Loucy (cell line): ENCODE measurements at regions not wholly inside any gene's neighbourhood (a gene's known extent, or its start where the extent isn't known, plus 50 kb on each side); places are given as distances from the start of the nearest gene placed in this dataset.

ENCODE experiments used
- H2AFZ ChIP-seq: fragments of 200-600 bp; sonication (generic); 2 replicates; pipeline ENCODE4 v1.6.0; 2016; ENCODE audit warnings: antibody characterized with exemption, mild to moderate bottlenecking, low read length, moderate library complexity
- H3F3A ChIP-seq: fragments of 200-600 bp; 2 replicates; pipeline ENCODE4 v1.6.0; 2016; ENCODE audit warnings: antibody characterized with exemption, low read depth, mild to moderate bottlenecking
- H3K27me3 ChIP-seq: fragments of 200-600 bp; sonication (generic); 2 replicates; pipeline ENCODE4 v1.6.1; 2014; ENCODE audit warnings: low read length, mild to moderate bottlenecking; ENCODE audit not compliant: insufficient read depth, poor library complexity, severe bottlenecking
- H3K36me3 ChIP-seq: fragments of 200-600 bp; sonication (generic); 2 replicates; pipeline ENCODE4 v1.6.1; 2016; ENCODE audit warnings: low read length; ENCODE audit not compliant: insufficient read depth
- H3K4me1 ChIP-seq: fragments of 200-600 bp; sonication (generic); 2 replicates; pipeline ENCODE4 v1.5.1; 2014; ENCODE audit warnings: low read length, mild to moderate bottlenecking; ENCODE audit not compliant: insufficient read depth, poor library complexity, severe bottlenecking
- H3K4me2 ChIP-seq: fragments of 200-600 bp; sonication (generic); 2 replicates; pipeline ENCODE4 v1.6.0; 2014; ENCODE audit warnings: antibody characterized with exemption, low read length, low read depth, mild to moderate bottlenecking; ENCODE audit not compliant: poor library complexity, severe bottlenecking
- H3K4me3 ChIP-seq: fragments of 200-600 bp; sonication (generic); 2 replicates; pipeline ENCODE4 v1.5.1; 2014; ENCODE audit warnings: low read length, mild to moderate bottlenecking, mixed read lengths; ENCODE audit not compliant: poor library complexity, severe bottlenecking
- H3K79me2 ChIP-seq: fragments of 200-600 bp; sonication (generic); 2 replicates; pipeline ENCODE4 v1.6.1; 2014; ENCODE audit warnings: low read length; ENCODE audit not compliant: insufficient read depth
- H3K9ac ChIP-seq: fragments of 200-600 bp; sonication (generic); 2 replicates; pipeline ENCODE4 v1.6.0; 2014; ENCODE audit warnings: mild to moderate bottlenecking, low read depth, low read length, moderate library complexity; ENCODE audit not compliant: poor library complexity, severe bottlenecking
- H3K9me2 ChIP-seq: fragments of 200-600 bp; sonication (generic); replicated peaks from 2 replicates; pipeline ENCODE4 v1.6.1; 2016; ENCODE audit warnings: low read depth, low read length, mixed read lengths
- H3K9me3 ChIP-seq: fragments of 200-600 bp; sonication (generic); 2 replicates; pipeline ENCODE4 v1.6.1; 2014; ENCODE audit warnings: mild to moderate bottlenecking, antibody characterized with exemption, low read length, low read depth; ENCODE audit not compliant: insufficient read depth
- H4K20me1 ChIP-seq: fragments of 200-600 bp; sonication (generic); 2 replicates; pipeline ENCODE4 v1.6.0; 2014; ENCODE audit warnings: antibody characterized with exemption, low read length, mild to moderate bottlenecking; ENCODE audit not compliant: insufficient read depth, poor library complexity, severe bottlenecking
- CTCF ChIP-seq: fragments of 200-600 bp; sonication (generic); conservative IDR thresholded peaks from 2 replicates; pipeline ENCODE4 v1.5.1; 2014; ENCODE audit warnings: mild to moderate bottlenecking, antibody characterized with exemption, low read length
- EZH2phosphoT487 ChIP-seq: fragments of 200-600 bp; IDR thresholded peaks from 2 replicates; pipeline ENCODE4 v1.6.1; 2018; ENCODE audit warnings: antibody characterized with exemption, mild to moderate bottlenecking, moderate library complexity, borderline replicate concordance

- peak overlapping the region; percentile 1 for H3K4me2 ChIP-seq
- no peaks in the 10 kb centered on the region for H3K9me3 ChIP-seq
- H2AFZ ChIP-seq = no peak overlapping the region
- no peaks in the 10 kb centered on the region for H3K27me3 ChIP-seq
- H3K4me1 ChIP-seq = peaks cover 16% of the 10 kb centered on the region
- H3F3A ChIP-seq = no peaks in the 10 kb centered on the region
- H3K9ac ChIP-seq = no peak overlapping the region
- H3K4me3 ChIP-seq = no peak overlapping the region
- TF ChIP-seq CTCF (no peak), EZH2phosphoT487 (no peak)
- no peaks in the 10 kb centered on the region for H4K20me1 ChIP-seq
- H3K36me3 ChIP-seq = no peaks in the 10 kb centered on the region
- no peaks in the 10 kb centered on the region for H3K9me2 ChIP-seq
- no peaks in the 10 kb centered on the region for H3K79me2 ChIP-seq
Observed at GRCh38 chr18:46297621-46298020, 193.4 kb downstream of the HAUS1 start.

- no peak overlapping the region for H2AFZ ChIP-seq
- no peak for TF ChIP-seq CTCF
- TF ChIP-seq EZH2phosphoT487 = no peak
Observed at GRCh38 chr18:46298511-46298910, 194.3 kb downstream of the HAUS1 start.

GRCh38 chr18:46299465-46300008 is 195.4 kb downstream of the HAUS1 start:
- Histone ChIP-seq H3K79me2 (no peaks in the 10 kb centered on the region), H3K9me3 (no peaks in the 10 kb centered on the region), H3K4me1 (peaks cover 16% of the 10 kb centered on the region), H2AFZ (no peak overlapping the region), H3K36me3 (no peaks in the 10 kb centered on the region), H3K27me3 (no peaks in the 10 kb centered on the region), H3K9me2 (no peaks in the 10 kb centered on the region), H3F3A (no peaks in the 10 kb centered on the region), H3K9ac (no peak overlapping the region), H3K4me3 (no peak overlapping the region), H4K20me1 (no peaks in the 10 kb centered on the region), H3K4me2 (no peak overlapping the region)
- no peak for TF ChIP-seq EZH2phosphoT487
- TF ChIP-seq CTCF = no peak

More at GRCh38 chr18:46298511-46298910, 194.3 kb downstream of the HAUS1 start:
- H3K27me3 ChIP-seq = no peaks in the 10 kb centered on the region
- H3K79me2 ChIP-seq = no peaks in the 10 kb centered on the region
- no peak overlapping the region for H3K9ac ChIP-seq
- peaks cover 16% of the 10 kb centered on the region for H3K4me1 ChIP-seq
- H4K20me1 ChIP-seq = no peaks in the 10 kb centered on the region
- no peak overlapping the region for H3K4me2 ChIP-seq
- no peak overlapping the region for H3K4me3 ChIP-seq
- H3K9me3 ChIP-seq = no peaks in the 10 kb centered on the region
- no peaks in the 10 kb centered on the region for H3F3A ChIP-seq
- H3K9me2 ChIP-seq = no peaks in the 10 kb centered on the region
- no peaks in the 10 kb centered on the region for H3K36me3 ChIP-seq
